GM12874 (cell line): ENCODE measurements at regions not wholly inside any gene's neighbourhood (a gene's known extent, or its start where the extent isn't known, plus 50 kb on each side); places are given as distances from the start of the nearest gene placed in this dataset.

Experiments
- TF ChIP-seq, protein P1 (sequence below): IDR thresholded peaks from 2 replicates; pipeline ENCODE4 v1.5.1; 2011; ENCODE audit warnings: low read depth, mild to moderate bottlenecking, control low read depth, low read length, moderate library complexity; ENCODE audit not compliant: insufficient read depth

- TF ChIP-seq, protein P1, sequence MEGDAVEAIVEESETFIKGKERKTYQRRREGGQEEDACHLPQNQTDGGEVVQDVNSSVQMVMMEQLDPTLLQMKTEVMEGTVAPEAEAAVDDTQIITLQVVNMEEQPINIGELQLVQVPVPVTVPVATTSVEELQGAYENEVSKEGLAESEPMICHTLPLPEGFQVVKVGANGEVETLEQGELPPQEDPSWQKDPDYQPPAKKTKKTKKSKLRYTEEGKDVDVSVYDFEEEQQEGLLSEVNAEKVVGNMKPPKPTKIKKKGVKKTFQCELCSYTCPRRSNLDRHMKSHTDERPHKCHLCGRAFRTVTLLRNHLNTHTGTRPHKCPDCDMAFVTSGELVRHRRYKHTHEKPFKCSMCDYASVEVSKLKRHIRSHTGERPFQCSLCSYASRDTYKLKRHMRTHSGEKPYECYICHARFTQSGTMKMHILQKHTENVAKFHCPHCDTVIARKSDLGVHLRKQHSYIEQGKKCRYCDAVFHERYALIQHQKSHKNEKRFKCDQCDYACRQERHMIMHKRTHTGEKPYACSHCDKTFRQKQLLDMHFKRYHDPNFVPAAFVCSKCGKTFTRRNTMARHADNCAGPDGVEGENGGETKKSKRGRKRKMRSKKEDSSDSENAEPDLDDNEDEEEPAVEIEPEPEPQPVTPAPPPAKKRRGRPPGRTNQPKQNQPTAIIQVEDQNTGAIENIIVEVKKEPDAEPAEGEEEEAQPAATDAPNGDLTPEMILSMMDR: no peak
These were observed 556.5 kb downstream of the INSC start for GRCh38 chr11:15671216-15671615.

DNA sequence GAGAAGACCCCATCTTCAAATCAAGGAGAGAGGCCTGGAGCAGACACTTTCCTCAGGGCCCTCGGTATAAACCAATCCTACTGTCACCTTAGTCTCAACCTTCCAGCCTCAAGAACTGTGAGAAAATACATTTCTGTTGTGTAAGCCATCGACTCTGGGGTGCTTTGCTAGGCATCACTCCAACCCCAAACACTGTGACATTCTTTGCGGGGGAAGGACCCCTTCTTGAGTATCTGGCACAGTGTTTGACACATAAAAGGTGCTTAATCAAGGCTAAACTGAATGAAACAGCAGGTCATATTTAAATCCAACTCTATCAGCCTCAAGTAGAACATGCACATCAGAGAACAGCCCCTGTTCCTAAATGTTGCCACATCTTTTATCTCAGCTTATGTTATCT lies 558.1 kb downstream of the INSC start:
- TF ChIP-seq, protein P1: no peak

DNA sequence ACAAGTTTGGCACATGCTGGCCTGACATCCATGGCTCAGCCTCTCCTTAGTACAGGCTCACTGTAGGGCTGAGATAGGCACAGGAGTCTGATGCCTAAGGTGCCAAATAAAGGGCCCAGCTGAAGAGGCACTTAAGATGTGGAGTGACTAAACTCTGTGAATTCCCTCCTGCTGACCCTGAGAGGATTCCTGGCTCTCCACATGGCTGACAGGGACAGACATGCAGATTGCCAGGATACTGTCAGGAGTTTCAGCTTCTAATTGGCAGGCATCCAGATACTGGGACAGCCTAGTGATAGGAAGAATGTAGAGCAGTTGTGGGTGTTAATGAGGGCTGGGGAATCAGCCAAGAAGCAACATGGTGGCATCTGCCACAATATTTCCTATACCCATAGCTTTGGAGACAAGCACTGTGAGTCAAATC lies 558.7 kb downstream of the INSC start:
- TF ChIP-seq, protein P1: no peak

DNA sequence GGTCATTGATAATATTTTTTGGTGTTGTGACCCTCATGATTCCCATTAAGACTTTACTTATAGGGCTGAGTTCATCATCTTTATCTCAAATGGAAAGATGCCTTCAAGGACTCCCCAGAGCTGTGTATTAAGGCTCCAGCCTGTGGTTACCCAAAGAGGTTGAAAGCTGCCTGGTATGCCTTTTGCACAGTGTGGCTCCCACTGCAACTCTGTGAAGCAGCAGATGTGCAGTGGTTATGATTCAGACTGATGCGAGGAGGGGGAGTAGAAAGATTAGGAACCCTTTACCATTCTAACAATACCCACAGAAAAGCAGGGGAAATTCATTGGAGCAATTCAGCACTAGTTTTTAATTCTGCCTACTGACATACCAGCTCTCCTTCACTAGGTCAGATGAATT lies 560.0 kb downstream of the INSC start:
- TF ChIP-seq, protein P1: no peak

GRCh38 chr11:15675683-15676082 lies 561.0 kb downstream of the INSC start:
- TF ChIP-seq, protein P1: no peak

GRCh38 chr11:15677181-15677580 lies 562.5 kb downstream of the INSC start:
- TF ChIP-seq, protein P1: no peak

GRCh38 chr11:15683528-15683927 lies 568.8 kb downstream of the INSC start:
- TF ChIP-seq, protein P1: no peak

GRCh38 chr11:15685306-15685705 lies 570.6 kb downstream of the INSC start:
- TF ChIP-seq, protein P1: no peak
